ENCODE measurements at regions not wholly inside any gene's neighbourhood (a gene's known extent, or its start where the extent isn't known, plus 50 kb on each side); places are given as distances from the start of the nearest gene placed in this dataset.

GRCh38 chr10:2342206-2342605 lies 604.9 kb upstream of the ADARB2 start:
- no peak overlapping the region for H3K4me3 Mint-ChIP-seq (ENCODE audit: unreplicated experiment)
- no peak for DNase-seq (ENCODE audit: extremely low spot score, unreplicated experiment)
- no peak for TF ChIP-seq CTCF (IDR thresholded peaks at IDR 0.05)
- no peaks in the 10 kb centered on the region for H3K36me3 Mint-ChIP-seq (ENCODE audit: unreplicated experiment)
- H3K27ac Mint-ChIP-seq (ENCODE audit: unreplicated experiment): no peak overlapping the region
- peaks cover 40% of the 10 kb centered on the region for H3K27me3 Mint-ChIP-seq (ENCODE audit: unreplicated experiment)
- H3K9me3 Mint-ChIP-seq (ENCODE audit: unreplicated experiment): no peaks in the 10 kb centered on the region
- H3K4me1 Mint-ChIP-seq (ENCODE audit: unreplicated experiment): no peaks in the 10 kb centered on the region

DNA sequence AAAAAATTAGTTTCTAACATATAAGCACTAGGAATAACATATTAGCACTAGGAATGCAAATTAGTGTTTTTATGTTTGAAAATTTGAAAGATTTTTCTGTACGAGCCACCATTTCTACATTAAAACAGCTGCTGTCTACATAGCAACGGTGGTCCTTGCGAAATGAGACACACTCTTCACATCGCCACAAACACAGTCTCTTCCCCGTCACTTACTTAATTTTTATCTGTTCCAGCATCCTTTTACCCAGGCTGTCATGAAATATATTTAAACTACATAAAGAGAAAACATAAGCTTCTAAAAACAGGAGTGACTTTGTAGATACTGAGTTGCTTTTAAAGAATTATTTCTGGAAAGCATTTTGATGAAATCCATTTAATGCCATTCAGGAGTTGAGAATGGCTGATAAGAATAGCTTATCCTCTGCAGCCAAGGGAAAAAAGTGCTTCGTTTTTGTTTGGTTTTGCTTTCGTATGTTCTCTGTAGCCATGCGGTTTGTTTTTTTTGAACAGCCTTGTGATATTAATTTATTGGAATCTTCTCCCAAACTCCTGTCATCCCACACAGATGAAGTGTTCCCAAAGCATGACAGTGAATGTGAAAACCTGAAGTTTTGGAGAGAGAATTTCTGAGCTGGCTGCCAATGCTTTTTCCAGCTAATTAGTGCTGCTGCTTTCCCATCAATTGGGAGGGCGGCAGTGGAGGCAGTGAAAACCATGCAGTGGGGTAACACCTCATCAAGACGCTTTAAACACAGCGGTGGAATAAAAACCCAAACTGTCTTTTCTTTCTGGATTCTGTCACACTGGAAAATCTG lies 603.7 kb upstream of the ADARB2 start:
- TF ChIP-seq CTCF (IDR thresholded peaks at IDR 0.05): no peak
- DNase-seq (ENCODE audit: extremely low spot score, unreplicated experiment): no peak
- no peak overlapping the region for H3K4me3 Mint-ChIP-seq (ENCODE audit: unreplicated experiment)
- no peak overlapping the region for H3K27ac Mint-ChIP-seq (ENCODE audit: unreplicated experiment)
- H3K27me3 Mint-ChIP-seq (ENCODE audit: unreplicated experiment): peaks cover 38% of the 10 kb centered on the region
- no peaks in the 10 kb centered on the region for H3K36me3 Mint-ChIP-seq (ENCODE audit: unreplicated experiment)
- no peaks in the 10 kb centered on the region for H3K9me3 Mint-ChIP-seq (ENCODE audit: unreplicated experiment)
- H3K4me1 Mint-ChIP-seq (ENCODE audit: unreplicated experiment): no peaks in the 10 kb centered on the region

- no peaks in the 10 kb centered on the region for H3K4me1 Mint-ChIP-seq (ENCODE audit: unreplicated experiment)
- DNase-seq (ENCODE audit: extremely low spot score, unreplicated experiment): no peak
- no peaks in the 10 kb centered on the region for H3K36me3 Mint-ChIP-seq (ENCODE audit: unreplicated experiment)
- H3K9me3 Mint-ChIP-seq (ENCODE audit: unreplicated experiment): no peaks in the 10 kb centered on the region
- H3K27ac Mint-ChIP-seq (ENCODE audit: unreplicated experiment): no peak overlapping the region
- H3K4me3 Mint-ChIP-seq (ENCODE audit: unreplicated experiment): no peak overlapping the region
- H3K27me3 Mint-ChIP-seq (ENCODE audit: unreplicated experiment): peaks cover 20% of the 10 kb centered on the region
- TF ChIP-seq CTCF (IDR thresholded peaks at IDR 0.05): no peak
These were observed 598.3 kb upstream of the ADARB2 start for GRCh38 chr10:2335626-2336025.

GRCh38 chr10:2334575-2334974 lies 597.2 kb upstream of the ADARB2 start:
- no peak for TF ChIP-seq CTCF (IDR thresholded peaks at IDR 0.05)
- H3K27me3 Mint-ChIP-seq (ENCODE audit: unreplicated experiment): peaks cover 20% of the 10 kb centered on the region
- no peaks in the 10 kb centered on the region for H3K9me3 Mint-ChIP-seq (ENCODE audit: unreplicated experiment)
- H3K4me1 Mint-ChIP-seq (ENCODE audit: unreplicated experiment): no peaks in the 10 kb centered on the region
- no peak overlapping the region for H3K27ac Mint-ChIP-seq (ENCODE audit: unreplicated experiment)
- DNase-seq (ENCODE audit: extremely low spot score, unreplicated experiment): no peak
- H3K36me3 Mint-ChIP-seq (ENCODE audit: unreplicated experiment): no peaks in the 10 kb centered on the region
- H3K4me3 Mint-ChIP-seq (ENCODE audit: unreplicated experiment): no peak overlapping the region

GRCh38 chr10:2329082-2329481 lies 591.8 kb upstream of the ADARB2 start:
- Mint-ChIP-seq H3K36me3 (ENCODE audit: unreplicated experiment) (no peaks in the 10 kb centered on the region), H3K4me3 (ENCODE audit: unreplicated experiment) (no peak overlapping the region), H3K4me1 (ENCODE audit: unreplicated experiment) (no peaks in the 10 kb centered on the region), H3K27me3 (ENCODE audit: unreplicated experiment) (peaks cover 13% of the 10 kb centered on the region), H3K27ac (ENCODE audit: unreplicated experiment) (no peak overlapping the region), H3K9me3 (ENCODE audit: unreplicated experiment) (no peaks in the 10 kb centered on the region)
- no peak for DNase-seq (ENCODE audit: extremely low spot score, unreplicated experiment)
- no peak for TF ChIP-seq CTCF (IDR thresholded peaks at IDR 0.05)
